Natural killer cell treated with Interleukin-12 subunit alpha and Interleukin-12 subunit beta and Interleukin-15 and Interleukin-18, amount 100 ng/mL, for 72 hours (primary cell): ENCODE measurements at regions not wholly inside any gene's neighbourhood (a gene's known extent, or its start where the extent isn't known, plus 50 kb on each side); places are given as distances from the start of the nearest gene placed in this dataset.

Experiments
- ATAC-seq, 2 donors: fragments of 150-1000 bp; cut with Tn5 transposase in 1 of 2; sonication (Bioruptor Pico), chemical (Tn5 transposase) in 1 of 2; 2 replicates each; pipeline ENCODE4 v1.10.0; 2021
- DNase-seq: peaks from one replicate; pipeline ENCODE4 v3.0.0; 2022; ENCODE audit warnings: low spot score
- H3K27ac Mint-ChIP-seq, 2 donors: 1 replicate in 1 of 2; 2 replicates in 1 of 2; pipeline ENCODE4 v1.8.0; 2022; ENCODE audit warnings: mixed read lengths in 2 of 2, mild to moderate bottlenecking in 1 of 2, moderate library complexity in 1 of 2
- H3K27me3 Mint-ChIP-seq, 2 donors: 1 replicate in 1 of 2; 2 replicates in 1 of 2; pipeline ENCODE4 v1.8.0; 2022; ENCODE audit warnings: mixed read lengths in 2 of 2
- H3K36me3 Mint-ChIP-seq: one replicate; pipeline ENCODE4 v1.8.0; 2022; ENCODE audit warnings: mixed read lengths
- H3K4me1 Mint-ChIP-seq, 2 donors: 1 replicate in 1 of 2; 2 replicates in 1 of 2; pipeline ENCODE4 v1.8.0; 2022; ENCODE audit warnings: low read depth in 2 of 2, mixed read lengths in 2 of 2, mild to moderate bottlenecking in 1 of 2
- H3K4me3 Mint-ChIP-seq: one replicate; pipeline ENCODE4 v1.8.0; 2022; ENCODE audit warnings: mixed read lengths
- H3K9me3 Mint-ChIP-seq: 2 replicates; pipeline ENCODE4 v1.8.0; 2022; ENCODE audit warnings: mixed read lengths

DNA sequence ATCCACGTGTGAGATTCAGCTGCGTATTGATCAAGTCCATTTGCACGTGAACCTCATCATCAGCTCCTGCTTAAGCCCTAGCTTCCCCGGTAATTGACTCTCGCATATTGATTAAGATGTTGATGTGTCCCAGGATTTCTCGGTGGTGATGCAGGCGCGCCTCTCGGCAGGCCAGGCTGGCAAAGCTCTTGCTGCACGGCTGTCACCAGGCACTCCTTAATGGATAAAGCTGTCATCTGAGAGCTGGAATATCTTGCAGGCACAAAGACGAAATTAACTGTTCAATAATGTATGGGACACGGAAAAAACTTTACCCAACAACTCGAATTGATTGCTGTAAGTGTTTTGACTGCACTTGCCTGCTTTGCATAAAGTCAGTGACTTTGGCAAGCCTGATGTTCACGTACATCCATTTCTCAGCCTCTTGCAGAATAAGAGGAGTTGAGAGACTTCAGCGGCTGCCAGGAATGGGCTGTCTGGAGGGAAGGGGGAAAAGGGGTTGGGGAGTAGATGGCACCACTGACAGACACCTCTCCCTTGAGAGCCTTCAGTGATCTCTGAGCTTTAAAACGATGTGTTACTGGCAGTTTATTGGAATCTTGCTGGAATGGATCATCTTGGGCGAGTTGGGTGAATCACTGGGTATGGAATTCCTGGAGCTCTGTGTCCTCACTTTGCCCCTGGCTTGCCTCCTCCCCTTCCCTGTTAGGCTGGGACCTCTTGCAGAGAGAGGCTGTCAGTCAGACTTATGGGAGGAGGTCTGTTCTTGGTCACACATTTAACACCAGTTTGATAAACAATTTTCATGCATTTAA, 650.3 kb downstream of the CCDC171 start:
- Mint-ChIP-seq H3K36me3 (no peaks in the 10 kb centered on the region), H3K9me3 (no peaks in the 10 kb centered on the region), H3K27me3 (peaks cover 10 to 11% of the 10 kb centered on the region in 2 donors), H3K27ac (no peak overlapping the region), H3K4me3 (no peak overlapping the region), H3K4me1 (no peaks in the 10 kb centered on the region)
- no peak for DNase-seq
- no peak for ATAC-seq

DNA sequence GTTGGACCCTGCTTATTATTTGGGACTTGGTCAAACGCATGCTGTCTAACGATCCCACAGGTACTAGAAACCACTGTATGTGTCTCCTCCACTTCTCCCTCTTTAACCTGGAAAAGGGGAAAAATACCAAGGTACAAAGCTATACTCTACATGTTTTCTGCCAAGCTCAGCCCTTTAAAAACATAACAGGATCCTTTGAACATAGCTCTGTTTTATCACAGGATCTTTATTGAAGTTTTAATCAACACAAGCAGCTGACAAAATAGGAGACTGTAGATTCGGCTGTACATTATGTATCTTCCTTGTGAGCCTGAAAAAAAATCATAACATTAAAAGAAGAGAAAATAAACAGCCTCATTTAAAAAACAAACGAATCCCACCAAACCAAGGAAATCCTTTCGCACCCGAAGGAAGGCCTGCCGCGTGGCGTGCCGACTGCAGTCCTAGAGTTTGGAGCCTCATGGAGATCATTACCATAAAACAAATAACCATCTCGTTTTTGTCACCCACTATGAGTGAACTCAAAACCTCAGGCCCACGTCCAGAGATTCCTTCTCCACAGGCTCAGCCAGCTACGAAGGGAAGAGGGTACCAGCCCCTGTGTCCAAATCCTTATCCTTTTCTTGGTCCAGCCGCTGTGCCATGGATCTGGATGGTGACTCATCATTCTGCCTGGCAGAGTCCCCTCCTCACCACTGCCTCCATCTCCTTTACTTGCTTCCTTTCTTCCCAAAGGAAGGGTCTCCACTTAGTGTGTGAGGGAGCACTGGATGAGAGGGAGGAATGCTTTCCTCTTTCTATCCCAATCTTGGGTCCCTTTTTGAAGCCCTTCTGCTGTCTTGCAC, 651.1 kb downstream of the CCDC171 start:
- H3K27me3 Mint-ChIP-seq: peaks cover 10 to 11% of the 10 kb centered on the region in 2 donors
- no peak overlapping the region for H3K4me3 Mint-ChIP-seq
- no peak overlapping the region for H3K27ac Mint-ChIP-seq
- H3K36me3 Mint-ChIP-seq: no peaks in the 10 kb centered on the region
- DNase-seq: no peak
- H3K4me1 Mint-ChIP-seq: no peaks in the 10 kb centered on the region
- H3K9me3 Mint-ChIP-seq: no peaks in the 10 kb centered on the region
- ATAC-seq: no peak

DNA sequence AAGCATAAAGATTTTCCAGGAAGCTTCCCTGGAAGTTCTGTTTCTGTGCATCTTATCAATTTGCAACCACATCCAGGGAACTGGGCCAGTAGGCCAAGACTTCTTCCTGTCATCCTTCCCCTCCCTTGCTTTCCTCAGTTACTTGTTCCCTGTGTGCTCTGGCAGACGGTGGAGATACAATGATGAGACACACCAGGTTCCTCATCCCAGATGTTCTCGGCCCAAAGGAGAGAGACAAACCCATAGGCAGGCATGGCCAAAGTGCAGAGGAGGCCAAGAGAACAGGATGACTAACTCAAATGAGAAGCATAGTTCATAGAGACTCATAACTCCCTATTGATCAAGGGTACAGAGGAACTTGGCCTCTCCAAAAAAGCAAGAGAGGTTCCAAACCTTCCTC, 652.6 kb downstream of the CCDC171 start:
- Mint-ChIP-seq H3K27ac (no peak overlapping the region), H3K9me3 (no peaks in the 10 kb centered on the region), H3K27me3 (peaks cover 10 to 14% of the 10 kb centered on the region in 2 donors), H3K4me1 (no peaks in the 10 kb centered on the region), H3K4me3 (no peak overlapping the region), H3K36me3 (no peaks in the 10 kb centered on the region)
- ATAC-seq (no peak), DNase-seq (no peak)

DNA sequence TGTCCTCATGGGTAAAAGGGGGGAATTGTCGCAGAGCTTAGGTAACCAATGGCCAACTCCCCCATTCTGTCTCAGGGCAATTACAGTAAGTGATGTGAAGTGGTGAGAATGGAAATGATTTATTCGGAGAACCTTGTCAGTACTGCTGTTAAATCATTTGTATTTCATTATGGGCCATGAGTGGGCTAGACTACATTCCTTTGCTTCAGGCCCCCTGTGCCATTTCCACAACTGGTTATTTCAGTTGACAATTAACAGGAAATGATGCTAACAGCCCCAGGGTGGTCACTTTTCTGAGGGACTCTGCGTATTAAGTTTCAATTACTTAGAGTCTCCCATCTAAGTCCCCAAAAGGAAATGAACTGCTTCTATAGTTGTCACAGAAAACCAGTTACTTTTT, 653.7 kb downstream of the CCDC171 start:
- no peak overlapping the region for H3K4me3 Mint-ChIP-seq
- no peaks in the 10 kb centered on the region for H3K4me1 Mint-ChIP-seq
- peaks cover 3 to 6% of the 10 kb centered on the region in 2 donors for H3K27me3 Mint-ChIP-seq
- DNase-seq (no peak), ATAC-seq (no peak)
- H3K9me3 Mint-ChIP-seq: no peaks in the 10 kb centered on the region
- no peaks in the 10 kb centered on the region for H3K36me3 Mint-ChIP-seq
- no peak overlapping the region for H3K27ac Mint-ChIP-seq

DNA sequence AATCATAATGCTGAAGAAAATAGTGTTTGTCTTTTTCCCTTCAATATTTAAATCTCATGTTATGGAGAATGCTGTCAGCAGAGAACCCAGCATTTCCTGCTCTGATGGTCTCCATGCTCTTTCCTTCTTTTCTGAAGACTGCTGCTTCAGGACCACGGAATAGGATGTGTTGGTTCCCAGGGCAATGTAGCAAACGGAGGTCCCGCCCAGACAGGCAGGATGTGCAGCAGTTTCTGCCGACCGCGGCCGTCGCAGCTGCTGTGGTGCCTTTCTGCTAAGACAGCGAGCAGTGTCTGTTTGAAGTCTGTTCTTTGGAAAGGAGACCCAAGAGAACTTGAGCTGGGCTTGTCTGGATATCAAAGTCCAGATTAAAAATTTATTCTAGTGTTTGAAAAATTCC, 654.3 kb downstream of the CCDC171 start:
- Mint-ChIP-seq H3K4me1 (no peaks in the 10 kb centered on the region), H3K9me3 (no peaks in the 10 kb centered on the region), H3K27me3 (peaks cover 8 to 10% of the 10 kb centered on the region in 2 donors), H3K4me3 (no peak overlapping the region), H3K27ac (no peak overlapping the region), H3K36me3 (no peaks in the 10 kb centered on the region)
- ATAC-seq: no peak
- no peak for DNase-seq

DNA sequence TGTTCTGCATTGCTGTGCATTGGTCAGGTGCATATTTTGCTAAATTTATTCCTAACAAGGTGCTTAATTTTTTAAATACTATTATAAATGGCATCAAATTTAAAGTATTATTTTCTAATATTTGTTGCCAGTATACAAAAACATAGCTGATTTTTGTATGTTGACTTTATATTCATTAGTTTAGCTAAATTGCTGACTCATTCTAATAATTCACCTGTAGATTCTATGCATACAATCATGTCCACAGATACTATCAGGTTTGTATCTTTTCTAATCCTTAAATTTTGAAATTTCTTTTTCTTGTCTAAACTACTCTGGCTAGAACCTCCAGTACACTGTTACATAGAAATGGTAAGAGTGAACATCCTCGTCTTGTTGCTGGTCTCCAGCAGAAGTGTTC, 657.6 kb downstream of the CCDC171 start:
- Mint-ChIP-seq H3K9me3 (no peaks in the 10 kb centered on the region), H3K4me3 (no peak overlapping the region), H3K36me3 (no peaks in the 10 kb centered on the region), H3K27me3 (peaks cover 8 to 13% of the 10 kb centered on the region in 2 donors), H3K4me1 (no peaks in the 10 kb centered on the region), H3K27ac (no peak overlapping the region)
- DNase-seq (no peak), ATAC-seq (no peak)

DNA sequence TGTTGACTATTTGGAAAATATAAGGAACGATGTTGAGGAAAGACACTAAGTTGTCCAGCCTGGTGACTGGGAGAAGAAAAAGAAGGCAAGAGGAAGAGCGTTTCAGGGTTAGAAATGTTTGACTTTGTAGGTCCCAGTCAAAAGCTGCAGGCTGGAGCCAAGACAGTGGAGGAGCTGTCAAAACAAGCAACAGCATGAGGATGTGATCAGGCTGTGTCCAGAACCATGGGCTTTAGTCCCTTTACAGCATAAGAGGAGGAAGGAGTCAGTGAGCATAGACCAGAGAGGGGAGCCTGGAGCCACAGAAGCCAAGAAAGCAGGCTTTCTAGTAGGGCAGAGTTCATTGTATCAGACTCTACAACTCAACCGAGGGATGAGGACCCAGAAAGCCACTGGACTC, 658.5 kb downstream of the BNC2 start:
- no peak for DNase-seq
- no peak overlapping the region for H3K4me3 Mint-ChIP-seq
- H3K4me1 Mint-ChIP-seq: no peaks in the 10 kb centered on the region
- H3K9me3 Mint-ChIP-seq: no peaks in the 10 kb centered on the region
- no peak overlapping the region for H3K27ac Mint-ChIP-seq
- peaks cover 8 to 13% of the 10 kb centered on the region in 2 donors for H3K27me3 Mint-ChIP-seq
- no peaks in the 10 kb centered on the region for H3K36me3 Mint-ChIP-seq
- ATAC-seq: no peak

DNA sequence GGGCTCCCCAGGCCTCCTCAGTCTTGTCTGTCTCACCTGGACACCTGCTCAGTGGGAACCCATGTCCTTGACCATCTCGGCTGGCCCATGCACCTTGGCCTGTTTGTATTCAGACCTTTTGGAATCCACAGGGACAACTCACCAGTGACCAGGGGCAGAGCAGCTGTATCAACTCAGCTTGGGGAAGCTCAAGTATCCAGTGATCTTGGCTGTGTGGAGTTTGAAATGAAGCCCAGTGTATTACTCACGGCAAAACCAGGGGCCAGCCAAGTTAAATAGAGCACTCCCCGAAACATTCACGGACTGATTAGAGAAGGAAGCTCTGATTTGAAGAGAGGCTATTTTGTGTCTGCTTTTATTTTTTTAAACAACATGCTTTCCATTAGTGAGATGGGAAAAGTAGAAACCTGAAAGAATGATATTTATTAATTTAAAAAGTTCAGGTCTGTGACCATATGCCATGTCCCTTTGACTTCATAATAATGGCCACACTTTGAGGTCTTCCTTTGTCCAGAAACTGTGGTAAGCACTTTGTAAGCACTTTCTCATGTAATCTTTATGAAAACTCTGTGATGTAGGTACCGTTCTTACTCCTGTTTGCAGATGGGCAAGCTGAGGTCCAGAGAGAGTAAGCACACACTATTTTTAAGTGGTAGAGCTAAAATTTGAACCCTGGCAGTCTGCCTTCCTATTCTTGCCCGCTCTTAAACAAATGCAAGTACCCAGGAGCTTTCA, 656.5 kb downstream of the BNC2 start:
- H3K36me3 Mint-ChIP-seq: no peaks in the 10 kb centered on the region
- peaks cover 8 to 15% of the 10 kb centered on the region in 2 donors for H3K27me3 Mint-ChIP-seq
- no peak overlapping the region for H3K4me3 Mint-ChIP-seq
- no peak overlapping the region for H3K27ac Mint-ChIP-seq
- no peak for ATAC-seq
- no peak for DNase-seq
- no peaks in the 10 kb centered on the region for H3K4me1 Mint-ChIP-seq
- no peaks in the 10 kb centered on the region for H3K9me3 Mint-ChIP-seq

DNA sequence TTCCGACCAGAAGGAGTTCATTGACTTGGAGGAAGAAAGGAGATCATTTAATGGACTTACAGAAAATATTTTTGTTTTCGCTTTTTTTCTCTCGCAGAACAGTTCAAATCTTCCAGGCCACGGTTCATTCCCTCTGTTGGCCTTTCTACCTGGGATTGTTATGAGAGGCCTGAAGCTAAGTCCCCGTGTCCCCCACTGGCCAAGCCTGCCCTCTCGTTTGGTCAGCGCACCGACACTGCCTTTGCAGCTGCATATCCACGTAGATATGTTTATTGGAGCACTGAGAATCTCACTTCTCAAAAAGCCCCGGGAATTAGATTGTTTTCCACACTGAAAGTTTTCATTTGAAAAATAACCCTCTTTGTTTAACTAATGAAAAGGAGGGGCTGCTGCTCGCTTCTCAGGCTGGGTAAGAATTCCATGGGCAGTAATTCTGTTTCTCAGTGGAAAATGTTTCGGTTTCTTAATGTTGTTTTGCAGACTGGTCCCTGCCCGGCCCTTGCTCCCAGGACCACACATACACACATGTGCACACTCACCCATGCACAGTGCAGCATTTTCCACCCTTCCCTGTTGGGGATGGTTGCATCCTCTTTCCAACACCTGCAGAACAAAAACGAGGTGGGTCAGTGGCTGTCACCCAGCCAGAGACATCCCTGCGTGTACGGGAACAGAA, 655.7 kb downstream of the BNC2 start:
- DNase-seq (no peak), ATAC-seq (no peak)
- H3K36me3 Mint-ChIP-seq: no peaks in the 10 kb centered on the region
- no peaks in the 10 kb centered on the region for H3K4me1 Mint-ChIP-seq
- no peaks in the 10 kb centered on the region for H3K9me3 Mint-ChIP-seq
- no peak overlapping the region for H3K4me3 Mint-ChIP-seq
- peaks cover 8 to 15% of the 10 kb centered on the region in 2 donors for H3K27me3 Mint-ChIP-seq
- H3K27ac Mint-ChIP-seq: no peak overlapping the region

DNA sequence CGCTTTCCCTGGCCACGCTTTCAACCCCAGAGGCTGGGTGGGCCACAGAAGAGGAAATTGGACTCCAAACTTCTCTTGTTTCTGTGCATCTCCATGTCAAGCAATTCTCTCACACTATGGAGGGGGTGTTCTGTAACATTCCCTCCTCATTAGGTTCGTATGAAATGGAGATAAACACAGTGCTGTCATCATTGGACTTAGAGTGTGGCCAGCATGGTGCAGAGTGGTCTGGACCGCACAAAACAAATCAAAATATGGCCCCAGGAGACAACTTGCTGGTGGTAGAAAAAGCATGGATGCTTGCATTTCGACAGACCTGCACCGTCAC, 655.2 kb downstream of the BNC2 start:
- Mint-ChIP-seq H3K27me3 (peaks cover 8 to 14% of the 10 kb centered on the region in 2 donors), H3K4me1 (no peaks in the 10 kb centered on the region), H3K9me3 (no peaks in the 10 kb centered on the region), H3K4me3 (no peak overlapping the region), H3K36me3 (no peaks in the 10 kb centered on the region), H3K27ac (no peak overlapping the region)
- DNase-seq (no peak), ATAC-seq (no peak)

DNA sequence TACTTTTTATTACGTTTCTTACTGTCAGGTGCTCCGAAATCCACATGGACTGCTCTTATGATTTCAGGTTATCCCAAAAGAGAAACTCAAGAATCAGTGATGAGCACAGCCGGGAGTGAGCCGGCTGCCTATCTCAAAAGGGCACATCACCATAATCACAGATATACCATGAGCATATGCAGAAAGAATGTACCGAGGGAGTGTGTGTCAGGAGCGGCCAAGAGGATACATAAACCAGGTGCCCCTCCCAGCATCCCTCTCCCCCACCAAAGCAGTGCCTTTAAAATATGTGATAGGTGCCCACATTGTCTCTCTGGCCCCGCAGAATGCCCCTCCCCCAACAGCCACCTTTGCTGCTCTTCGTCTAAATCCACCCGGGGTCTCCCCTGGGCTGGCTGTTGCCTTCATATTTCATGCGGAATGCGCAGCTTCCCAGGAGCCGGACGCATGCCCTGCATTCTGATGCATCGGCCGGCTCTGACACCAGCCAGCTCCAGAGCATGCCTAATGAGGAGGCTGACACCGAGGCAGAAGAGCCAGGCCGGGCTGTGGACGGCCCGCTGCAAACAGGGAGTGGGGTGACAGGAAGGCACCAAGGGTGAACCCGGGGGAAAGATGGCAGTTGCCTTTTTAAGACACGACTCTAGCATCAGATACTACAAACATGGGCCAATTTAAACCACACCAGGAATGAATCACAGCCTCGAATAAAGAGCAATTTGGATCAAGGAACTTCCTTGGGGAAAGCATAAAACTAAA, 652.3 kb downstream of the BNC2 start:
- H3K27me3 Mint-ChIP-seq: peaks cover 13 to 21% of the 10 kb centered on the region in 2 donors
- no peak overlapping the region for H3K4me3 Mint-ChIP-seq

DNA sequence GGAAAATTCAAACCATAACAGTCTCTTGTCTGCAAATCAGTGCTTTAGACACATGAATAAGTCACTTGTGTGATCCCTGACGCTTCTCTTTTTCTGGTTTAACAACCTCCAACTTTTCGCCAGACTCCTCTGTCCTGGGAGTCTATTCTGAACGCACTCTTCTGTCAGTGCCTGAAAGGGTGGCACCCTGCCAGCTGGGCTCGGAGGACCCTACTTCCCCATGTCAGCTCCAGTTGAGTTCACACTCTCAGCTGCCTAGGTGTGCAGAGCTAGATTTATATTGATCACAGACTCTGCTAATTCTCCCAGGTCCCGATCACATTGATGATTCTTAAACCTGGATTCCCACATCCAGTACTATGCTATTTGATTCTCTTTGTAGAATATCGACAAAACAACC, 649.1 kb downstream of the BNC2 start:
- DNase-seq (no peak), ATAC-seq (no peak)
- peaks cover 5% of the 10 kb centered on the region for H3K9me3 Mint-ChIP-seq
- no peaks in the 10 kb centered on the region for H3K36me3 Mint-ChIP-seq
- no peaks in the 10 kb centered on the region for H3K4me1 Mint-ChIP-seq
- peaks cover 26 to 36% of the 10 kb centered on the region in 2 donors for H3K27me3 Mint-ChIP-seq
- H3K4me3 Mint-ChIP-seq: no peak overlapping the region
- H3K27ac Mint-ChIP-seq: no peak overlapping the region

More for the DNA sequence above, 652.3 kb downstream of the BNC2 start:
- H3K9me3 Mint-ChIP-seq: no peaks in the 10 kb centered on the region
- DNase-seq (no peak), ATAC-seq (no peak)
- H3K27ac Mint-ChIP-seq: no peak overlapping the region
- no peaks in the 10 kb centered on the region for H3K4me1 Mint-ChIP-seq
- no peaks in the 10 kb centered on the region for H3K36me3 Mint-ChIP-seq
